ENCODE measurements at regions not wholly inside any gene's neighbourhood (a gene's known extent, or its start where the extent isn't known, plus 50 kb on each side); places are given as distances from the start of the nearest gene placed in this dataset.

DNA sequence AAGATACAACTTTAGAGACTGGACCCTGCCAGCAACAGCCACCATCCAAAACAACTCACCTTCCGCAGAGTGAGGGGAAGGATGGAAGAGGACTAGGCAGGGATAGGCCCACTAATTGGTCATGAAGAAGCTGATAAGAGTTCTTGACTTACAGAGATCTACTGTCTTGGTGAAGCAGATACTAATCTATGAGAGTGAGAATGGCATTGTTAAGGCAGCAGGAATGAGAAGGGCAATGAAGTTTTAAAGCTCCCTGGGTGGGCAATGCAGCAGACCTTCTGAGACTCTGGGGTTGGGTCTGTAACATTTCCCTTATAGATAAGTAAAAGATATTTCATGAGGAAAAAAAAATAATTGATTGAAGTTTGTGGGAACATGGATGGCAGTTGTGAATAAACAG is 63.7 kb downstream of the KLF12 start:
- Histone ChIP-seq H3K4me2 (no peak overlapping the region), H3K4me1 (ENCODE audit: insufficient read depth) (peaks cover 3% of the 10 kb centered on the region), H3K27ac (no peak overlapping the region), H3K9me2 (replicated peaks; ENCODE audit: insufficient read depth) (no peaks in the 10 kb centered on the region), H3K36me3 (replicated peaks; ENCODE audit: insufficient read depth, low read depth) (no peaks in the 10 kb centered on the region), H2AFZ (no peak overlapping the region), H3K27me3 (no peaks in the 10 kb centered on the region), H3K4me3 (no peak overlapping the region), H4K20me1 (ENCODE audit: insufficient read depth, poor library complexity, severe bottlenecking) (no peaks in the 10 kb centered on the region), H3K79me2 (peaks cover 46% of the 10 kb centered on the region), H3K9me3 (ENCODE audit: low read depth) (no peaks in the 10 kb centered on the region)
- WGBS (ENCODE audit: low lambda C conversion rate, missing lambda C conversion rate): 100% methylated on average over 1 of the region's 1 CpG
- TF ChIP-seq EZH2 (IDR thresholded peaks at IDR 0.05; ENCODE audit: borderline replicate concordance): no peak
- no peak for TF ChIP-seq EZH2phosphoT487 (IDR thresholded peaks at IDR 0.05; ENCODE audit: low read depth, severe bottlenecking, unreplicated experiment)
- TF ChIP-seq, protein P1, sequence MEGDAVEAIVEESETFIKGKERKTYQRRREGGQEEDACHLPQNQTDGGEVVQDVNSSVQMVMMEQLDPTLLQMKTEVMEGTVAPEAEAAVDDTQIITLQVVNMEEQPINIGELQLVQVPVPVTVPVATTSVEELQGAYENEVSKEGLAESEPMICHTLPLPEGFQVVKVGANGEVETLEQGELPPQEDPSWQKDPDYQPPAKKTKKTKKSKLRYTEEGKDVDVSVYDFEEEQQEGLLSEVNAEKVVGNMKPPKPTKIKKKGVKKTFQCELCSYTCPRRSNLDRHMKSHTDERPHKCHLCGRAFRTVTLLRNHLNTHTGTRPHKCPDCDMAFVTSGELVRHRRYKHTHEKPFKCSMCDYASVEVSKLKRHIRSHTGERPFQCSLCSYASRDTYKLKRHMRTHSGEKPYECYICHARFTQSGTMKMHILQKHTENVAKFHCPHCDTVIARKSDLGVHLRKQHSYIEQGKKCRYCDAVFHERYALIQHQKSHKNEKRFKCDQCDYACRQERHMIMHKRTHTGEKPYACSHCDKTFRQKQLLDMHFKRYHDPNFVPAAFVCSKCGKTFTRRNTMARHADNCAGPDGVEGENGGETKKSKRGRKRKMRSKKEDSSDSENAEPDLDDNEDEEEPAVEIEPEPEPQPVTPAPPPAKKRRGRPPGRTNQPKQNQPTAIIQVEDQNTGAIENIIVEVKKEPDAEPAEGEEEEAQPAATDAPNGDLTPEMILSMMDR (IDR thresholded peaks at IDR 0.05; ENCODE audit: poor library complexity): no peak
- no peak for DNase-seq (ENCODE audit: low spot score)

GRCh38 chr13:74070065-74070464 is 64.1 kb downstream of the KLF12 start:
- Histone ChIP-seq H3K79me2 (peaks cover 47% of the 10 kb centered on the region), H3K4me2 (no peak overlapping the region)

GRCh38 chr13:74068471-74068870 is 65.7 kb downstream of the KLF12 start:
- Histone ChIP-seq H3K4me2 (no peak overlapping the region), H3K4me1 (ENCODE audit: insufficient read depth) (no peaks in the 10 kb centered on the region), H3K27me3 (no peaks in the 10 kb centered on the region), H2AFZ (no peak overlapping the region), H3K9me2 (replicated peaks; ENCODE audit: insufficient read depth) (no peaks in the 10 kb centered on the region), H3K27ac (no peak overlapping the region), H3K36me3 (replicated peaks; ENCODE audit: insufficient read depth, low read depth) (no peaks in the 10 kb centered on the region), H4K20me1 (ENCODE audit: insufficient read depth, poor library complexity, severe bottlenecking) (no peaks in the 10 kb centered on the region), H3K4me3 (no peak overlapping the region), H3K9me3 (ENCODE audit: low read depth) (no peaks in the 10 kb centered on the region), H3K79me2 (peaks cover 47% of the 10 kb centered on the region)
- 97% methylated on average over 7 of the region's 7 CpGs for WGBS (ENCODE audit: low lambda C conversion rate, missing lambda C conversion rate)
- TF ChIP-seq, protein P1 (IDR thresholded peaks at IDR 0.05; ENCODE audit: poor library complexity): no peak
- no peak for TF ChIP-seq EZH2phosphoT487 (IDR thresholded peaks at IDR 0.05; ENCODE audit: low read depth, severe bottlenecking, unreplicated experiment)
- no peak for TF ChIP-seq EZH2 (IDR thresholded peaks at IDR 0.05; ENCODE audit: borderline replicate concordance)
- no peak for DNase-seq (ENCODE audit: low spot score)

More at GRCh38 chr13:74070065-74070464, 64.1 kb downstream of the KLF12 start:
- H3K4me3 ChIP-seq: no peak overlapping the region
- no peak overlapping the region for H3K27ac ChIP-seq
- no peaks in the 10 kb centered on the region for H3K9me3 ChIP-seq (ENCODE audit: low read depth)
- no peak overlapping the region for H2AFZ ChIP-seq
- peaks cover 3% of the 10 kb centered on the region for H3K4me1 ChIP-seq (ENCODE audit: insufficient read depth)
- H3K9me2 ChIP-seq (replicated peaks; ENCODE audit: insufficient read depth): no peaks in the 10 kb centered on the region
- WGBS (ENCODE audit: low lambda C conversion rate, missing lambda C conversion rate): 90% methylated on average over 4 of the region's 4 CpGs
- no peaks in the 10 kb centered on the region for H3K36me3 ChIP-seq (replicated peaks; ENCODE audit: insufficient read depth, low read depth)
- no peaks in the 10 kb centered on the region for H4K20me1 ChIP-seq (ENCODE audit: insufficient read depth, poor library complexity, severe bottlenecking)
- TF ChIP-seq EZH2 (IDR thresholded peaks at IDR 0.05; ENCODE audit: borderline replicate concordance) (no peak), EZH2phosphoT487 (IDR thresholded peaks at IDR 0.05; ENCODE audit: low read depth, severe bottlenecking, unreplicated experiment) (no peak)
- TF ChIP-seq, protein P1 (IDR thresholded peaks at IDR 0.05; ENCODE audit: poor library complexity): no peak
- H3K27me3 ChIP-seq: no peaks in the 10 kb centered on the region
- DNase-seq (ENCODE audit: low spot score): no peak

DNA sequence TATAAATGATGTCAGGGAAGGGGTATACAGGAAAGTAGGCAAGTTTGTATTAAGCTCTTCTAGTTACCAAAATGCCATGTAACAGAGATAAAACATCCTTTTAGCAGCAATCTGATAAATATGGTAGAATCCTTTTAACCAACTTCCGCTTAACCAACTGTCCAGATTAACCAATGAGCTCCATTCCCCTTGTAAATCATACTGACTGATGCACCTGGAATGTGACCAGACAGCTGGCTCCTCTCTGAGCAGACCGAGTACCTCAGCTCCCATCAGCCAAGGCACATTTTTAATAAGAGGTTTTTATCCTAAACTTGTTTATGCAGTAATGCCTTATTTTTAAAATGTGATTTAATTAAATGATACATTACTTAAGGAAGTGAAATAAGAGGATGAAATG is 66.4 kb downstream of the KLF12 start:
- WGBS (ENCODE audit: low lambda C conversion rate, missing lambda C conversion rate): 67% methylated on average over 2 of the region's 2 CpGs
- H3K36me3 ChIP-seq (replicated peaks; ENCODE audit: insufficient read depth, low read depth): no peaks in the 10 kb centered on the region
- TF ChIP-seq, protein P1 (IDR thresholded peaks at IDR 0.05; ENCODE audit: poor library complexity): no peak
- TF ChIP-seq EZH2phosphoT487 (IDR thresholded peaks at IDR 0.05; ENCODE audit: low read depth, severe bottlenecking, unreplicated experiment): no peak
- no peak for TF ChIP-seq EZH2 (IDR thresholded peaks at IDR 0.05; ENCODE audit: borderline replicate concordance)
- no peaks in the 10 kb centered on the region for H3K9me2 ChIP-seq (replicated peaks; ENCODE audit: insufficient read depth)
- H4K20me1 ChIP-seq (ENCODE audit: insufficient read depth, poor library complexity, severe bottlenecking): no peaks in the 10 kb centered on the region
- H2AFZ ChIP-seq: no peak overlapping the region
- no peak for DNase-seq (ENCODE audit: low spot score)
- no peak overlapping the region for H3K4me3 ChIP-seq
- no peak overlapping the region for H3K4me2 ChIP-seq
- no peaks in the 10 kb centered on the region for H3K4me1 ChIP-seq (ENCODE audit: insufficient read depth)
- no peaks in the 10 kb centered on the region for H3K9me3 ChIP-seq (ENCODE audit: low read depth)
- no peaks in the 10 kb centered on the region for H3K27me3 ChIP-seq
- H3K27ac ChIP-seq: no peak overlapping the region
- peaks cover 47% of the 10 kb centered on the region for H3K79me2 ChIP-seq

All from hepatocyte (in vitro differentiated cells).